Endodermal cell (in vitro differentiated cells): ENCODE measurements at regions not wholly inside any gene's neighbourhood (a gene's known extent, or its start where the extent isn't known, plus 50 kb on each side); places are given as distances from the start of the nearest gene placed in this dataset.

Experiments used
- DNase-seq: peaks from one replicate; pipeline ENCODE4 v3.0.0-alpha.2; 2017
- H3K27ac ChIP-seq: 2 replicates; pipeline ENCODE4 v1.5.1; 2013; ENCODE audit warnings: mild to moderate bottlenecking, low read depth, low read length, moderate library complexity
- H3K27me3 ChIP-seq: 2 replicates; pipeline ENCODE4 v1.6.1; 2013; ENCODE audit warnings: mild to moderate bottlenecking, low read length, moderate library complexity; ENCODE audit not compliant: insufficient read depth, control insufficient read depth, poor library complexity, severe bottlenecking
- H3K36me3 ChIP-seq: 2 replicates; pipeline ENCODE4 v1.7.0; 2013; ENCODE audit warnings: mild to moderate bottlenecking, low read length, moderate library complexity; ENCODE audit not compliant: control insufficient read depth, insufficient read depth
- H3K4me1 ChIP-seq: one replicate; pipeline ENCODE4 v1.7.0; 2013; ENCODE audit warnings: low read length; ENCODE audit not compliant: control insufficient read depth, insufficient read depth
- H3K4me3 ChIP-seq: 2 replicates; pipeline ENCODE4 v1.5.1; 2013; ENCODE audit warnings: mild to moderate bottlenecking, low read length, moderate library complexity
- H3K9ac ChIP-seq: 2 replicates; pipeline ENCODE4 v1.6.1; 2013; ENCODE audit warnings: mild to moderate bottlenecking, low read length, moderate library complexity; ENCODE audit not compliant: poor library complexity, severe bottlenecking; ENCODE audit errors: extremely low read depth
- H3K9me3 ChIP-seq: 2 replicates; pipeline ENCODE4 v1.6.1; 2013; ENCODE audit warnings: mild to moderate bottlenecking, low read length, moderate library complexity; ENCODE audit not compliant: control insufficient read depth
- H3K27ac Mint-ChIP-seq: 2 replicates; pipeline ENCODE4 v1.8.0; 2020; ENCODE audit warnings: mixed read lengths
- H3K27me3 Mint-ChIP-seq: 2 replicates; pipeline ENCODE4 v1.8.0; 2021; ENCODE audit warnings: mild to moderate bottlenecking, mixed read lengths; ENCODE audit not compliant: insufficient read depth
- H3K36me3 Mint-ChIP-seq: 2 replicates; pipeline ENCODE4 v1.8.0; 2020; ENCODE audit warnings: low read depth, mixed read lengths
- H3K4me1 Mint-ChIP-seq: 2 replicates; pipeline ENCODE4 v1.8.0; 2020; ENCODE audit warnings: mixed read lengths
- H3K4me3 Mint-ChIP-seq: 2 replicates; pipeline ENCODE4 v1.8.0; 2020; ENCODE audit warnings: mild to moderate bottlenecking, moderate library complexity, mixed read lengths
- H3K9me3 Mint-ChIP-seq: 2 replicates; pipeline ENCODE4 v1.8.0; 2020; ENCODE audit warnings: mild to moderate bottlenecking, mixed read lengths
- CTCF ChIP-seq: fragments of 200-600 bp; sonication (generic); conservative IDR thresholded peaks from 2 replicates; pipeline ENCODE4 v1.5.0; 2021; ENCODE audit warnings: antibody characterized with exemption, mild to moderate bottlenecking
- WGBS, 2 experiments: methylation state at CpG; one replicate each; pipeline versions ENCODE4 v1.1.5 to v1.1.7; 2013; ENCODE audit warnings: missing lambda C conversion rate in 2 of 2, mixed read lengths in 1 of 2; ENCODE audit not compliant: insufficient coverage in 1 of 2, insufficient read length in 1 of 2; 5-methylcytosine and 5-hydroxymethylcytosine counted together

- Mint-ChIP-seq H3K4me3 (no peak overlapping the region), H3K9me3 (no peaks in the 10 kb centered on the region), H3K4me1 (peaks cover 25% of the 10 kb centered on the region), H3K27me3 (peaks cover 9% of the 10 kb centered on the region), H3K36me3 (no peaks in the 10 kb centered on the region), H3K27ac (peak overlapping the region; percentile 6)
- H3K27ac ChIP-seq = no peak overlapping the region
- H3K9ac ChIP-seq = no peak overlapping the region
- peaks cover 2% of the 10 kb centered on the region for H3K4me1 ChIP-seq
- no peaks in the 10 kb centered on the region for H3K27me3 ChIP-seq
- H3K4me3 ChIP-seq = no peak overlapping the region
- H3K9me3 ChIP-seq = no peaks in the 10 kb centered on the region
- DNase-seq = peak; percentile 65
- WGBS, 2 experiments = 58 to 77% methylated on average over 2 to 23 of the region's 23 CpGs
- H3K36me3 ChIP-seq = no peaks in the 10 kb centered on the region
- no peak for TF ChIP-seq CTCF
Observed at GRCh38 chr1:4171480-4172450, 271.7 kb upstream of the C1orf174 start.

GRCh38 chr1:4172644-4173599, 272.9 kb upstream of the C1orf174 start:
- H3K9ac ChIP-seq = no peak overlapping the region
- no peaks in the 10 kb centered on the region for H3K27me3 ChIP-seq
- H3K4me3 ChIP-seq = no peak overlapping the region
- H3K4me1 ChIP-seq = peaks cover 2% of the 10 kb centered on the region
- no peaks in the 10 kb centered on the region for H3K9me3 ChIP-seq
- TF ChIP-seq CTCF = peak; percentile 27
- 64 to 72% methylated on average over 7 to 16 of the region's 16 CpGs for WGBS, 2 experiments
- Mint-ChIP-seq H3K4me3 (no peak overlapping the region), H3K27me3 (peaks cover 9% of the 10 kb centered on the region), H3K4me1 (peaks cover 25% of the 10 kb centered on the region), H3K36me3 (no peaks in the 10 kb centered on the region), H3K27ac (peak overlapping the region; percentile 6), H3K9me3 (no peaks in the 10 kb centered on the region)
- no peaks in the 10 kb centered on the region for H3K36me3 ChIP-seq
- no peak overlapping the region for H3K27ac ChIP-seq
- peak; percentile 66 for DNase-seq

- H3K36me3 Mint-ChIP-seq = no peaks in the 10 kb centered on the region
- no peaks in the 10 kb centered on the region for H3K27me3 ChIP-seq
- no peaks in the 10 kb centered on the region for H3K36me3 ChIP-seq
- peaks cover 25% of the 10 kb centered on the region for H3K4me1 Mint-ChIP-seq
- no peaks in the 10 kb centered on the region for H3K9me3 ChIP-seq
- no peak overlapping the region for H3K27ac ChIP-seq
- H3K4me3 Mint-ChIP-seq = no peak overlapping the region
- no peaks in the 10 kb centered on the region for H3K9me3 Mint-ChIP-seq
- TF ChIP-seq CTCF = no peak
- peaks cover 9% of the 10 kb centered on the region for H3K27me3 Mint-ChIP-seq
- H3K9ac ChIP-seq = no peak overlapping the region
- peak overlapping the region; percentile 44 for H3K27ac Mint-ChIP-seq
- H3K4me1 ChIP-seq = peaks cover 2% of the 10 kb centered on the region
- H3K4me3 ChIP-seq = no peak overlapping the region
- no peak for DNase-seq
- 89 to 92% methylated on average over 8 to 9 of the region's 9 CpGs for whole genome bisulfite sequencing, 2 experiments
Observed at GRCh38 chr1:4173731-4174130, 273.7 kb upstream of the C1orf174 start.
